Fibroblast of lung (primary cell): ENCODE measurements at regions not wholly inside any gene's neighbourhood (a gene's known extent, or its start where the extent isn't known, plus 50 kb on each side); places are given as distances from the start of the nearest gene placed in this dataset.

Experiments used
- EZH2 ChIP-seq: IDR thresholded peaks from 2 replicates; pipeline ENCODE4 v1.5.1; 2012; ENCODE audit warnings: low read length, control low read depth, mild to moderate bottlenecking; ENCODE audit errors: missing control alignments
- TF ChIP-seq, protein P1 (sequence below), 2 donors: IDR thresholded peaks in 1 of 2; conservative IDR thresholded peaks in 1 of 2; 1 replicate in 1 of 2; 2 replicates in 1 of 2; pipeline ENCODE4 v1.5.1; 2011 to 2012; ENCODE audit warnings: low read length in 2 of 2, control low read depth in 1 of 2, inconsistent platforms in 1 of 2, low read depth in 1 of 2, mild to moderate bottlenecking in 1 of 2

DNA sequence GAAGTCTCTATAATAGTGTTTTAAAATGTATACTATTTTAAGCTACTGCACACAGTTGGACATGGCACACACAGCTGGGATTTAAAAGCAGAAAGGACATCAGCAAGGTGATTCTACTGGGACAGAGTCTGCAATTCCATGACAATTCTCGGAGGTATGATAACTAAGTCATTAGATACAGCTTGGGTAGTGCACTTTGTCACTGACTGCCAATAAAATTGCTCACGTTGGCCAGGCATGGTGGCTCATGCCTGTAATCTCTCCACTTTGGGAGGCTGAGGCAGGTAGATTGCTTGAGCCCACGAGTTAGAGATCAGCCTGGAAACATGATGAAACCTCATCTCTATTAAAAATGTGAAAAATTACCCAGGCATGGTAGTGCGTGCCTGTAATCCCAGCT, 134.1 kb upstream of the SATB2 start:
- TF ChIP-seq, protein P1, sequence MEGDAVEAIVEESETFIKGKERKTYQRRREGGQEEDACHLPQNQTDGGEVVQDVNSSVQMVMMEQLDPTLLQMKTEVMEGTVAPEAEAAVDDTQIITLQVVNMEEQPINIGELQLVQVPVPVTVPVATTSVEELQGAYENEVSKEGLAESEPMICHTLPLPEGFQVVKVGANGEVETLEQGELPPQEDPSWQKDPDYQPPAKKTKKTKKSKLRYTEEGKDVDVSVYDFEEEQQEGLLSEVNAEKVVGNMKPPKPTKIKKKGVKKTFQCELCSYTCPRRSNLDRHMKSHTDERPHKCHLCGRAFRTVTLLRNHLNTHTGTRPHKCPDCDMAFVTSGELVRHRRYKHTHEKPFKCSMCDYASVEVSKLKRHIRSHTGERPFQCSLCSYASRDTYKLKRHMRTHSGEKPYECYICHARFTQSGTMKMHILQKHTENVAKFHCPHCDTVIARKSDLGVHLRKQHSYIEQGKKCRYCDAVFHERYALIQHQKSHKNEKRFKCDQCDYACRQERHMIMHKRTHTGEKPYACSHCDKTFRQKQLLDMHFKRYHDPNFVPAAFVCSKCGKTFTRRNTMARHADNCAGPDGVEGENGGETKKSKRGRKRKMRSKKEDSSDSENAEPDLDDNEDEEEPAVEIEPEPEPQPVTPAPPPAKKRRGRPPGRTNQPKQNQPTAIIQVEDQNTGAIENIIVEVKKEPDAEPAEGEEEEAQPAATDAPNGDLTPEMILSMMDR (conservative IDR thresholded peaks at IDR 0.05 in 1 of 2, IDR thresholded peaks at IDR 0.05 in 1 of 2; ENCODE audit: low read depth in 1 of 2, low read length in 2 of 2) = no peak
- TF ChIP-seq EZH2 = no peak
